GM12878 (cell line): ENCODE measurements at regions not wholly inside any gene's neighbourhood (a gene's known extent, or its start where the extent isn't known, plus 50 kb on each side); places are given as distances from the start of the nearest gene placed in this dataset.

Source experiments
- ATAC-seq: fragments of 200-7000 bp; cut with Tn5 transposase; 3 replicates; pipeline ENCODE4 v1.9.1; 2020; ENCODE audit warnings: mild to moderate bottlenecking, moderate library complexity
- BruUV-seq: library from RNA; stranded (reverse); fragments of 400-500 nt; replicated peaks from 2 replicates; lab custom pipeline; 2021; lab: Mats Ljungman, UMichigan
- CTCF ChIA-PET: fragments of 300-600 bp; sonication (Branson Sonifier 250); formaldehyde crosslinking; extraction: SDS; loops from one replicate; lab custom pipeline; 2021; ENCODE audit warnings: inconsistent platforms; lab: Yijun Ruan, JAX
- POLR2A ChIA-PET: fragments of 350-600 bp; formaldehyde crosslinking; extraction: SDS; loops from one replicate; lab custom pipeline; 2021; ENCODE audit warnings: inconsistent platforms; lab: Charles Lee
- RAD21 ChIA-PET: fragments of 300-600 bp; sonication (Branson Sonifier 250); formaldehyde crosslinking; loops from one replicate; lab custom pipeline; 2023; ENCODE audit warnings: antibody characterized with exemption; ENCODE audit not compliant: unreplicated experiment; lab: Charles Lee
- SMC1A ChIA-PET: fragments of 300-600 bp; sonication (Branson Sonifier 250); formaldehyde crosslinking; loops from one replicate; lab custom pipeline; 2023; ENCODE audit not compliant: unreplicated experiment, uncharacterized antibody; lab: Charles Lee
- DNase-seq: peaks from one replicate; pipeline ENCODE4 v3.0.0-alpha.2; 2011; ENCODE audit warnings: low read depth, low spot score
- FAIRE-seq: peaks from 3 replicates; lab custom pipeline; 2011; peaks lifted over from hg19 to GRCh38; lab: Jason Lieb, UNC
- H2AFZ ChIP-seq: 2 replicates; pipeline ENCODE4 v1.6.0; 2011; ENCODE audit warnings: low read depth, low read length, control low read depth; ENCODE audit not compliant: control insufficient read depth
- H3K27ac ChIP-seq: 2 replicates; pipeline ENCODE4 v1.5.1; 2011; ENCODE audit warnings: control low read depth; ENCODE audit not compliant: control insufficient read depth, insufficient read depth
- H3K27me3 ChIP-seq, 2 experiments: replicated peaks in 1 of 2; 2 replicates each; pipeline versions ENCODE4 v1.6.0 to v1.6.1; 2011; ENCODE audit warnings: low read length in 1 of 2; ENCODE audit not compliant: control insufficient read depth in 2 of 2, insufficient read depth in 2 of 2
- H3K36me3 ChIP-seq, 2 experiments: 2 replicates each; pipeline ENCODE4 v1.5.1; 2011; ENCODE audit warnings: low read length in 1 of 2; ENCODE audit not compliant: control insufficient read depth in 2 of 2, insufficient read depth in 2 of 2
- H3K4me1 ChIP-seq: 2 replicates; pipeline ENCODE4 v1.6.1; 2011; ENCODE audit warnings: mild to moderate bottlenecking, low read length, moderate library complexity, mixed read lengths; ENCODE audit not compliant: control insufficient read depth, insufficient read depth
- H3K4me2 ChIP-seq: 2 replicates; pipeline ENCODE4 v1.6.0; 2011; ENCODE audit warnings: control low read depth; ENCODE audit not compliant: control insufficient read depth, insufficient read depth
- H3K4me3 ChIP-seq: fragments of 200-600 bp; sonication (generic); 2 replicates; pipeline ENCODE4 v1.5.1; 2016
- H3K79me2 ChIP-seq: 2 replicates; pipeline ENCODE4 v1.6.0; 2011; ENCODE audit warnings: low read length; ENCODE audit not compliant: control insufficient read depth, insufficient read depth
- H3K9ac ChIP-seq: 2 replicates; pipeline ENCODE4 v1.8.0; 2011; ENCODE audit warnings: low read length, control low read depth, mixed read lengths; ENCODE audit not compliant: control insufficient read depth, insufficient read depth
- H3K9me3 ChIP-seq: replicated peaks from 3 replicates; pipeline ENCODE4 v1.5.1; 2011; ENCODE audit warnings: mild to moderate bottlenecking, low read length; ENCODE audit not compliant: control insufficient read depth, insufficient read depth
- H4K20me1 ChIP-seq: 2 replicates; pipeline ENCODE4 v1.6.0; 2011; ENCODE audit not compliant: control insufficient read depth, insufficient read depth
- BCL11A ChIP-seq: IDR thresholded peaks from 2 replicates; pipeline ENCODE4 v1.6.1; 2011; ENCODE audit warnings: low read depth, low read length
- CBX3 ChIP-seq: fragments of 200-600 bp; sonication (generic); IDR thresholded peaks from 2 replicates; pipeline ENCODE4 v1.6.1; 2016; ENCODE audit warnings: low read depth, borderline replicate concordance
- CTCF ChIP-seq, 3 experiments: IDR thresholded peaks in 2 of 3; conservative IDR thresholded peaks in 1 of 3; 2 replicates each; pipeline ENCODE4 v1.5.1; 2011; ENCODE audit warnings: low read depth in 3 of 3, low read length in 3 of 3, mild to moderate bottlenecking in 3 of 3, control low read depth in 2 of 3, moderate library complexity in 2 of 3, inconsistent platforms in 1 of 3, mixed read lengths in 1 of 3; ENCODE audit not compliant: control insufficient read depth in 2 of 3, insufficient read depth in 1 of 3; ENCODE audit errors: extremely low read depth in 1 of 3
- KLF5 ChIP-seq: fragments of 450-650 bp; IDR thresholded peaks from 2 replicates; pipeline ENCODE4 v1.6.1; 2014; ENCODE audit warnings: mild to moderate bottlenecking; ENCODE audit not compliant: partially characterized antibody
- MYB ChIP-seq: fragments of 150-350 bp; IDR thresholded peaks from 2 replicates; pipeline ENCODE4 v1.6.1; 2014; ENCODE audit warnings: mild to moderate bottlenecking, low read depth, low read length, borderline replicate concordance
- NFYA ChIP-seq: IDR thresholded peaks from 2 replicates; pipeline ENCODE4 v1.6.1; 2011; ENCODE audit warnings: low read depth, mild to moderate bottlenecking, low read length, improper control_type of control experiment, borderline replicate concordance
- POLR2AphosphoS2 ChIP-seq: IDR thresholded peaks from 2 replicates; pipeline ENCODE4 v1.6.1; 2011; ENCODE audit warnings: low read depth, mild to moderate bottlenecking, low read length, improper control_type of control experiment, moderate library complexity
- POLR2AphosphoS5 ChIP-seq: IDR thresholded peaks from 2 replicates; pipeline ENCODE4 v1.6.1; 2011; ENCODE audit warnings: mild to moderate bottlenecking, low read length, inconsistent platforms
- RFX5 ChIP-seq: IDR thresholded peaks from 2 replicates; pipeline ENCODE4 v1.6.1; 2011; ENCODE audit warnings: low read depth, low read length, improper control_type of control experiment
- SMAD5 ChIP-seq: IDR thresholded peaks from 2 replicates; pipeline ENCODE4 v1.6.1; 2016; ENCODE audit warnings: antibody characterized with exemption, low read depth
- SMARCA5 ChIP-seq: fragments of 450-650 bp; IDR thresholded peaks from 2 replicates; pipeline ENCODE4 v1.6.1; 2017; ENCODE audit warnings: mild to moderate bottlenecking
- SRF ChIP-seq, 2 experiments: IDR thresholded peaks; 2 replicates each; pipeline ENCODE4 v1.6.1; 2011; ENCODE audit warnings: low read depth in 2 of 2, low read length in 2 of 2, mild to moderate bottlenecking in 1 of 2, moderate library complexity in 1 of 2
- TCF12 ChIP-seq: IDR thresholded peaks from 2 replicates; pipeline ENCODE4 v1.6.1; 2011; ENCODE audit warnings: low read depth, mild to moderate bottlenecking, low read length
- TCF7 ChIP-seq: IDR thresholded peaks from 2 replicates; pipeline ENCODE4 v1.6.1; 2014; ENCODE audit warnings: antibody characterized with exemption, borderline replicate concordance
- YBX1 ChIP-seq: fragments of 450-650 bp; IDR thresholded peaks from 2 replicates; pipeline ENCODE4 v1.6.1; 2016; ENCODE audit warnings: antibody characterized with exemption
- ZBTB33 ChIP-seq: fragments of 450-650 bp; IDR thresholded peaks from 2 replicates; pipeline ENCODE4 v1.6.1; 2017; ENCODE audit warnings: mild to moderate bottlenecking
- ZNF207 ChIP-seq: fragments of 450-650 bp; IDR thresholded peaks from 2 replicates; pipeline ENCODE4 v1.6.1; 2014; ENCODE audit warnings: antibody characterized with exemption, mild to moderate bottlenecking, borderline replicate concordance
- ZNF217 ChIP-seq: fragments of 450-650 bp; IDR thresholded peaks from 2 replicates; pipeline ENCODE4 v1.6.1; 2017; ENCODE audit warnings: antibody characterized with exemption, mild to moderate bottlenecking
- WGBS: methylation state at CpG from one replicate; pipeline ENCODE4 v1.1.6; 2016; ENCODE audit warnings: low lambda C conversion rate; ENCODE audit not compliant: insufficient replicate concordance, insufficient coverage; ENCODE audit errors: missing lambda C conversion rate; 5-methylcytosine and 5-hydroxymethylcytosine counted together
- in situ Hi-C: fragments of 300-500 bp; cut with MboI; formaldehyde crosslinking; loops from 9 replicates; pipeline ENCODE4 v1.14.3; 2018; ENCODE audit warnings: mixed read lengths
- intact Hi-C: fragments of 100-400 bp; cut with micrococcal nuclease; formaldehyde crosslinking; loops from one replicate; pipeline ENCODE4 v1.14.2; 2022; ENCODE audit not compliant: unreplicated experiment
- TF ChIP-seq, protein P1 (sequence below): IDR thresholded peaks from 2 replicates; pipeline ENCODE4 v1.6.1; 2012; ENCODE audit warnings: low read depth, low read length, improper control_type of control experiment
- TF ChIP-seq, protein P2 (sequence below): fragments of 150-350 bp; IDR thresholded peaks from 2 replicates; pipeline ENCODE4 v1.6.1; 2014; ENCODE audit warnings: mild to moderate bottlenecking, low read depth, low read length

DNA sequence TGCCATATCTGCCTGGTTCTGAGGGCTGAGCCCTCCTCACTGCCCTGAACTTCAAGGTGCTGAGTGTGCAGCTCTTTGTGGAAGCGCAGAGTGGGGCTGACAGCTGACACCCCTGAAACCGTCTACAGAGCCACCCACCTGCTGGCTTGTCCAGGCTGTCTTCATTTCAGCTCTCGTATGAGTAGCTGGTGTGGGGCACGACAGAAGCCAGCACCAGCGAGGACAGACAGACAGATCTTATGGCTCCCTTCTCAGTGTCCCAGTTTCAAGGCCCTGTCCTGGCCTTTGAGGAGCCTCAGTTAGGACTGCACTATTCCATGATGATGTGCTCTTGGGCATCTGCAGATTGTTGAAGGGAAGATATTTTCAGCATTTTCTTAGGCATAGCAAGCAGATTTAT, 287.1 kb downstream of the SLC4A3 start (continued):
- TF ChIP-seq ZBTB33 (no peak), POLR2AphosphoS2 (no peak), CTCF (IDR thresholded peaks at IDR 0.05 in 2 of 3, conservative IDR thresholded peaks at IDR 0.05 in 1 of 3; ENCODE audit: control insufficient read depth in 2 of 3, extremely low read depth in 1 of 3, insufficient read depth in 1 of 3, low read depth in 3 of 3, low read length in 3 of 3) (no peak), KLF5 (no peak)
- TF ChIP-seq, protein P1, sequence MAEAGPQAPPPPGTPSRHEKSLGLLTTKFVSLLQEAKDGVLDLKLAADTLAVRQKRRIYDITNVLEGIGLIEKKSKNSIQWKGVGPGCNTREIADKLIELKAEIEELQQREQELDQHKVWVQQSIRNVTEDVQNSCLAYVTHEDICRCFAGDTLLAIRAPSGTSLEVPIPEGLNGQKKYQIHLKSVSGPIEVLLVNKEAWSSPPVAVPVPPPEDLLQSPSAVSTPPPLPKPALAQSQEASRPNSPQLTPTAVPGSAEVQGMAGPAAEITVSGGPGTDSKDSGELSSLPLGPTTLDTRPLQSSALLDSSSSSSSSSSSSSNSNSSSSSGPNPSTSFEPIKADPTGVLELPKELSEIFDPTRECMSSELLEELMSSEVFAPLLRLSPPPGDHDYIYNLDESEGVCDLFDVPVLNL: no peak
- TF ChIP-seq, all 136 proteins: peak for 0

- ATAC-seq: no peak
- ChIA-PET RAD21 (no interaction called here), POLR2A (no interaction called here), SMC1A (no interaction called here), CTCF (no interaction called here)
- no peak for FAIRE-seq
- no peaks in the 10 kb centered on the region for H3K79me2 ChIP-seq
- no peak overlapping the region for H3K4me2 ChIP-seq
- no peak for DNase-seq
- BruUV-seq: no TSS peak
- intact Hi-C loops (no loop called here), in situ Hi-C loops (no loop called here)
- no peak overlapping the region for H2AFZ ChIP-seq
- H3K36me3 ChIP-seq: no peaks in the 10 kb centered on the region
- no peaks in the 10 kb centered on the region for H4K20me1 ChIP-seq
- no peaks in the 10 kb centered on the region for H3K9me3 ChIP-seq
- H3K9ac ChIP-seq: no peak overlapping the region
- H3K4me3 ChIP-seq: no peak overlapping the region
- no peaks in the 10 kb centered on the region for H3K27me3 ChIP-seq
- no peak overlapping the region for H3K27ac ChIP-seq
- no peaks in the 10 kb centered on the region for H3K4me1 ChIP-seq
- WGBS: 49% methylated on average over 6 of the region's 6 CpGs
- no peak for TF ChIP-seq RFX5
- no peak for TF ChIP-seq POLR2AphosphoS5
- TF ChIP-seq SMARCA5: no peak
- no peak for TF ChIP-seq BCL11A
- no peak for TF ChIP-seq NFYA
- no peak for TF ChIP-seq MYB
- no peak for TF ChIP-seq SMAD5
- no peak for TF ChIP-seq SRF (IDR thresholded peaks at IDR 0.05; ENCODE audit: low read depth in 2 of 2, low read length in 2 of 2)
- TF ChIP-seq TCF12: no peak
- no peak for TF ChIP-seq YBX1
- TF ChIP-seq, protein P2, sequence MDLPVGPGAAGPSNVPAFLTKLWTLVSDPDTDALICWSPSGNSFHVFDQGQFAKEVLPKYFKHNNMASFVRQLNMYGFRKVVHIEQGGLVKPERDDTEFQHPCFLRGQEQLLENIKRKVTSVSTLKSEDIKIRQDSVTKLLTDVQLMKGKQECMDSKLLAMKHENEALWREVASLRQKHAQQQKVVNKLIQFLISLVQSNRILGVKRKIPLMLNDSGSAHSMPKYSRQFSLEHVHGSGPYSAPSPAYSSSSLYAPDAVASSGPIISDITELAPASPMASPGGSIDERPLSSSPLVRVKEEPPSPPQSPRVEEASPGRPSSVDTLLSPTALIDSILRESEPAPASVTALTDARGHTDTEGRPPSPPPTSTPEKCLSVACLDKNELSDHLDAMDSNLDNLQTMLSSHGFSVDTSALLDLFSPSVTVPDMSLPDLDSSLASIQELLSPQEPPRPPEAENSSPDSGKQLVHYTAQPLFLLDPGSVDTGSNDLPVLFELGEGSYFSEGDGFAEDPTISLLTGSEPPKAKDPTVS: no peak
- TF ChIP-seq CBX3: no peak
- TF ChIP-seq ZNF207: no peak
- no peak for TF ChIP-seq POLR2AphosphoS2
- no peak for TF ChIP-seq TCF7
- TF ChIP-seq ZNF217: no peak
These were observed 288.9 kb downstream of the SLC4A3 start for GRCh38 chr2:219916281-219916680.
